ENCODE measurements at regions not wholly inside any gene's neighbourhood (a gene's known extent, or its start where the extent isn't known, plus 50 kb on each side); places are given as distances from the start of the nearest gene placed in this dataset.
A peak's percentile ranks its signal among the peaks of the same experiment; 100 is the strongest.

DNA sequence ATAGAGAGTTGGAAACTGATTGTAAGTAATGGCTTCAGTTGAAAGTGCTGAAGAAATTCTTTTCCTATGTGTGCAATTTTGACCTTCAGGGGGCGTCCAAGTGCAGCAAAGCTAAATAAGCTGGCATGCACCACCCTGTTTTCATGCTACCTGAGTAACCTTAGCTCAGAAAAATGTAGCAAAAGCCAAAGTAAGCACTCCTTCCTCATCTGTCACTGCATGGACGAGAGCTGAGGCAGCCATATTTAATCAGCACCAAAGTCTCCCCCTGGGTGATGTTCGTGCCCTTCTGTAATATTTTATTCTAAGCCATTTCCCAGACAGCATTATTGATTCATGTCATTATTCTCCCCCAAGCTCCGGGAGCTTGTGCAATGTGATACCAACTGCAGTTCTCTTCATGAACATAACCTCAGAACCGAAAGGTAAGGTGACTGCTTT, 123.1 kb downstream of the RPS12 start:
- no peaks in the 10 kb centered on the region for H3K36me3 Mint-ChIP-seq (ENCODE audit: insufficient read depth in 1 of 3, low read depth in 3 of 3)
- Histone ChIP-seq H3K79me2 (ENCODE audit: insufficient read depth, low read length) (no peaks in the 10 kb centered on the region), H3K4ac (ENCODE audit: low read depth, low read length) (no peak overlapping the region)

More for the DNA sequence above, 123.1 kb downstream of the RPS12 start:
- H4K91ac ChIP-seq (ENCODE audit: insufficient read length, low read depth, low read length), result no peak overlapping the region
- H2BK12ac ChIP-seq (ENCODE audit: insufficient read length, low read depth, low read length), result no peak overlapping the region
- no peak overlapping the region for H2BK5ac ChIP-seq (ENCODE audit: insufficient read length, low read length)
- H2AK5ac ChIP-seq (ENCODE audit: insufficient read length, low read length), result no peak overlapping the region
- H3K18ac ChIP-seq (ENCODE audit: insufficient read length, low read depth, low read length), result no peak overlapping the region
- H2BK15ac ChIP-seq (ENCODE audit: low read depth, low read length), result no peak overlapping the region
- no peak overlapping the region for H2AFZ ChIP-seq (ENCODE audit: low read length)
- no peaks in the 10 kb centered on the region for H3K4me1 ChIP-seq (ENCODE audit: insufficient read depth, low read length)
- H4K8ac ChIP-seq (replicated peaks; ENCODE audit: insufficient read length, low read depth, low read length), result no peak overlapping the region
- no peaks in the 10 kb centered on the region for H3K27me3 ChIP-seq (ENCODE audit: insufficient read depth, low read length)
- whole genome bisulfite sequencing (ENCODE audit: extremely low coverage, insufficient read length, low lambda C conversion rate), result no CpG with 5 or more reads among the region's 5 CpGs
- no peaks in the 10 kb centered on the region for H4K20me1 ChIP-seq (ENCODE audit: control insufficient read depth, insufficient read depth, insufficient read length)
- TF ChIP-seq, protein P1, sequence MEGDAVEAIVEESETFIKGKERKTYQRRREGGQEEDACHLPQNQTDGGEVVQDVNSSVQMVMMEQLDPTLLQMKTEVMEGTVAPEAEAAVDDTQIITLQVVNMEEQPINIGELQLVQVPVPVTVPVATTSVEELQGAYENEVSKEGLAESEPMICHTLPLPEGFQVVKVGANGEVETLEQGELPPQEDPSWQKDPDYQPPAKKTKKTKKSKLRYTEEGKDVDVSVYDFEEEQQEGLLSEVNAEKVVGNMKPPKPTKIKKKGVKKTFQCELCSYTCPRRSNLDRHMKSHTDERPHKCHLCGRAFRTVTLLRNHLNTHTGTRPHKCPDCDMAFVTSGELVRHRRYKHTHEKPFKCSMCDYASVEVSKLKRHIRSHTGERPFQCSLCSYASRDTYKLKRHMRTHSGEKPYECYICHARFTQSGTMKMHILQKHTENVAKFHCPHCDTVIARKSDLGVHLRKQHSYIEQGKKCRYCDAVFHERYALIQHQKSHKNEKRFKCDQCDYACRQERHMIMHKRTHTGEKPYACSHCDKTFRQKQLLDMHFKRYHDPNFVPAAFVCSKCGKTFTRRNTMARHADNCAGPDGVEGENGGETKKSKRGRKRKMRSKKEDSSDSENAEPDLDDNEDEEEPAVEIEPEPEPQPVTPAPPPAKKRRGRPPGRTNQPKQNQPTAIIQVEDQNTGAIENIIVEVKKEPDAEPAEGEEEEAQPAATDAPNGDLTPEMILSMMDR (conservative IDR thresholded peaks at IDR 0.05), result peak; percentile 81
- H3K9ac ChIP-seq (ENCODE audit: extremely low read depth, insufficient read length, low read length), result no peak overlapping the region
- no peak overlapping the region for H3K4me2 ChIP-seq (ENCODE audit: insufficient read depth, insufficient read length, low read length)
- H2BK120ac ChIP-seq (ENCODE audit: low read depth, low read length, poor library complexity, severe bottlenecking), result no peak overlapping the region
- H3K14ac ChIP-seq (ENCODE audit: insufficient read depth, low read length), result no peak overlapping the region
- H3K9me3 Mint-ChIP-seq, result no peaks in the 10 kb centered on the region; a peak in 1 of 5 replicates
- no peak overlapping the region for H3K27ac Mint-ChIP-seq
- H3K4me3 Mint-ChIP-seq, result no peak overlapping the region
- H4K5ac ChIP-seq (ENCODE audit: insufficient read length, low read depth, low read length), result no peak overlapping the region
- no peak overlapping the region for H3T11ph ChIP-seq (ENCODE audit: low read length)
- no peaks in the 10 kb centered on the region for H3K9me3 ChIP-seq (ENCODE audit: control insufficient read depth, low read depth, low read length)
- H3K27ac ChIP-seq (ENCODE audit: insufficient read length, low read depth, low read length), result no peak overlapping the region
- peaks cover 11 to 15% of the 10 kb centered on the region in 2 experiments for H3K4me1 Mint-ChIP-seq
- no peaks in the 10 kb centered on the region for H3K79me1 ChIP-seq (ENCODE audit: insufficient read depth, low read depth, low read length, poor library complexity, severe bottlenecking)
- H3K23me2 ChIP-seq (ENCODE audit: insufficient read length, low read depth, low read length, poor library complexity, severe bottlenecking), result no peaks in the 10 kb centered on the region
- H3K27me3 Mint-ChIP-seq (ENCODE audit: low read depth), result no peaks in the 10 kb centered on the region
- no peak overlapping the region for H3K56ac ChIP-seq (ENCODE audit: insufficient read length, low read depth, low read length)
- no peak overlapping the region for H2BK20ac ChIP-seq (ENCODE audit: low read depth, low read length, poor library complexity, severe bottlenecking)
- H3K23ac ChIP-seq (ENCODE audit: insufficient read length, low read depth, low read length), result no peak overlapping the region
- peak; percentile 65 for DNase-seq
